AG04449 (cell line): ENCODE measurements at regions not wholly inside any gene's neighbourhood (a gene's known extent, or its start where the extent isn't known, plus 50 kb on each side); places are given as distances from the start of the nearest gene placed in this dataset.

Source experiments
- CTCF ChIA-PET: fragments of 350-600 bp; formaldehyde crosslinking; extraction: SDS; loops from one replicate; lab custom pipeline; 2021; ENCODE audit warnings: antibody characterized with exemption; lab: Yijun Ruan, JAX
- POLR2A ChIA-PET: fragments of 400-600, 350-600 bp; formaldehyde crosslinking; extraction: SDS; loops from one replicate; lab custom pipeline; 2020; ENCODE audit warnings: antibody characterized with exemption, inconsistent platforms; lab: Yijun Ruan, JAX
- DNase-seq: peaks from one replicate; pipeline ENCODE4 v3.0.0-alpha.2; 2010; ENCODE audit warnings: low read depth, low spot score
- H3K4me3 ChIP-seq: 2 replicates; pipeline ENCODE4 v1.5.1; 2011; ENCODE audit warnings: low read depth, mild to moderate bottlenecking, control low read depth, low read length
- TF ChIP-seq, protein P1 (sequence below): IDR thresholded peaks from one replicate; pipeline ENCODE4 v1.5.1; 2011; ENCODE audit warnings: mild to moderate bottlenecking, moderate library complexity, low read length, control low read depth, inconsistent platforms; ENCODE audit not compliant: insufficient read depth; ENCODE audit errors: missing control alignments

DNA sequence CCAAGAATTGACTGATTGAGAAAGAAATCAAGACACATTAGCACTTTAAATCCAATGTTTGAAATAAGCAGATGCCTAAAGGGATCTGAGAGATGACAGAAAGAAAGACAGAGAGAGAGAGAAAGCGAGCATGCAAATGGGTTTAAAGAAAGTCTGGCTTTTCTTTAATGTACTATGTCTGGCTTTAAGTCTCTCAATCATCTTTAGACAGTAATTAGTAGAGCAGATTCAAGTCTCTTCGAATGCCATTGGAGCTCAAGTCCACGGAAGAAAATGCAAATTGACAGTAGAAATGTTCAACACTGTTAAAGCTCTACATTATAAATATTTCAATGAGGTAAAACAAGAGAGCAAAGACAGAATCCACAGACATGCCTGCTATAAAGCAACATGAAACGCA, 1480.2 kb upstream of the CDH8 start:
- no peak overlapping the region for H3K4me3 ChIP-seq
- POLR2A ChIA-PET: no interaction called here
- no peak for DNase-seq
- CTCF ChIA-PET: interaction anchor here (0.9 kb wide), 1 partner anchor 55 kb away, joined by 3 read pairs; no protein-coding TSS in a partner anchor
- TF ChIP-seq, protein P1, sequence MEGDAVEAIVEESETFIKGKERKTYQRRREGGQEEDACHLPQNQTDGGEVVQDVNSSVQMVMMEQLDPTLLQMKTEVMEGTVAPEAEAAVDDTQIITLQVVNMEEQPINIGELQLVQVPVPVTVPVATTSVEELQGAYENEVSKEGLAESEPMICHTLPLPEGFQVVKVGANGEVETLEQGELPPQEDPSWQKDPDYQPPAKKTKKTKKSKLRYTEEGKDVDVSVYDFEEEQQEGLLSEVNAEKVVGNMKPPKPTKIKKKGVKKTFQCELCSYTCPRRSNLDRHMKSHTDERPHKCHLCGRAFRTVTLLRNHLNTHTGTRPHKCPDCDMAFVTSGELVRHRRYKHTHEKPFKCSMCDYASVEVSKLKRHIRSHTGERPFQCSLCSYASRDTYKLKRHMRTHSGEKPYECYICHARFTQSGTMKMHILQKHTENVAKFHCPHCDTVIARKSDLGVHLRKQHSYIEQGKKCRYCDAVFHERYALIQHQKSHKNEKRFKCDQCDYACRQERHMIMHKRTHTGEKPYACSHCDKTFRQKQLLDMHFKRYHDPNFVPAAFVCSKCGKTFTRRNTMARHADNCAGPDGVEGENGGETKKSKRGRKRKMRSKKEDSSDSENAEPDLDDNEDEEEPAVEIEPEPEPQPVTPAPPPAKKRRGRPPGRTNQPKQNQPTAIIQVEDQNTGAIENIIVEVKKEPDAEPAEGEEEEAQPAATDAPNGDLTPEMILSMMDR: no peak

DNA sequence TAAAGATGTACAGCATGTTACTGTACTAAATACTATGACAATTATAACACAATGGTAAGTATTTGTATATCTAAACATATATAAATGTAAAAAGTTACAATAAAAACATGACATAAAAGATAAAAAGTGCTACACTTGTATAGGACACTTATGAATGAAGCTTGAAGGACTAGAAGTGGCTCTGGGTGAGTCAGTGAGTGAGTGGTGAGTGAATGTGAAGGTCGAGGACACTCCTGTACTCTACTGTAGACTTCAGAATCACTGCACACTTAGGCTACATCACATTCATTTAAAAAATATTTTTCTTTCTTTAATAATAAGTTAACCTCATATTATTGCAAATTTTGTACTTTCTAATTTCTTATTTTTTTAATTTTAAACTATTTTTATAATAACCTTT, 1476.7 kb upstream of the CDH8 start:
- no peak overlapping the region for H3K4me3 ChIP-seq
- DNase-seq: no peak
- POLR2A ChIA-PET: no interaction called here
- CTCF ChIA-PET: no interaction called here
- TF ChIP-seq, protein P1: no peak

GRCh38 chr16:63497408-63497807, 1461.2 kb upstream of the CDH8 start:
- H3K4me3 ChIP-seq: no peak overlapping the region
- ChIA-PET CTCF (no interaction called here), POLR2A (no interaction called here)
- TF ChIP-seq, protein P1: no peak
- DNase-seq: no peak

DNA sequence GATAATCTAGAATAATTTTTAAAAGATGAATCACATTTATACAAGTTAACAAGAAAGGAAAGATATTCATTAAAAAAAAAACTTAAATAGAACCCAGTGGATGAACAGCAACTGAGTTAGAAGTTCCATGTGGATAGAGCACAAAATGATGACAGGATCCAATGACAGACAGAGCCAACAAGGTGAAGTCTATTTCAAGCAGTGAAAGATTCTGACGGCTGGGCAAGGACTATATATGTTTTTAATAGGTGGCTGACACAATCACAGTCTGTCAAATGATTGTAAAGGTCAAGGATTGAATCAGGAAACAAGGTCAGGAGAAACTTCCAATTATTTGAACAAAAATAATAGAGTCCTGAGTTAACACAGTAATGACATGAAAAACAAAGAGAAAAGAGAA, 1460.0 kb upstream of the CDH8 start:
- no peak for DNase-seq
- CTCF ChIA-PET: no interaction called here
- TF ChIP-seq, protein P1: no peak

GRCh38 chr16:63488955-63489354, 1452.7 kb upstream of the CDH8 start:
- ChIA-PET POLR2A (no interaction called here), CTCF (no interaction called here)
- H3K4me3 ChIP-seq: no peak overlapping the region
- DNase-seq: no peak
- TF ChIP-seq, protein P1: no peak

More for the DNA sequence above, 1460.0 kb upstream of the CDH8 start:
- POLR2A ChIA-PET: no interaction called here
- H3K4me3 ChIP-seq: no peak overlapping the region

- H3K4me3 ChIP-seq: no peak overlapping the region
- CTCF ChIA-PET: interaction anchor here (1.2 kb wide), 1 partner anchor 19 kb away, joined by 3 read pairs; no protein-coding TSS in a partner anchor
- no peak for DNase-seq
These were observed 1444.8 kb upstream of the CDH8 start for GRCh38 chr16:63481060-63481459.

More at GRCh38 chr16:63481060-63481459, 1444.8 kb upstream of the CDH8 start:
- POLR2A ChIA-PET: no interaction called here
- TF ChIP-seq, protein P1: no peak
